Liver (tissue), 8 donors: ENCODE measurements at regions not wholly inside any gene's neighbourhood (a gene's known extent, or its start where the extent isn't known, plus 50 kb on each side); places are given as distances from the start of the nearest gene placed in this dataset.
"Not testable (repeated sequence)": the region's sequence is repeated elsewhere in the genome, so short reads cannot be mapped to it uniquely, and the experiment has no call there.

Experiments used
- DNase-seq: peaks from one replicate; pipeline ENCODE4 v3.0.0-alpha.2; 2017; ENCODE audit warnings: low spot score
- H3K27ac ChIP-seq, 2 donors: one replicate each; pipeline ENCODE4 v1.7.0; 2013; ENCODE audit warnings: inconsistent platforms in 2 of 2, low read length in 2 of 2, control low read depth in 1 of 2, low read depth in 1 of 2, mild to moderate bottlenecking in 1 of 2
- H3K27me3 ChIP-seq, 4 donors: one replicate each; pipeline versions ENCODE4 v1.6.1 to v1.7.0; 2013; ENCODE audit warnings: low read length in 3 of 4, inconsistent platforms in 1 of 4, mild to moderate bottlenecking in 1 of 4, moderate library complexity in 1 of 4; ENCODE audit not compliant: control insufficient read depth in 4 of 4, insufficient read depth in 4 of 4
- H3K36me3 ChIP-seq, 4 donors: one replicate each; pipeline versions ENCODE4 v1.6.1 to v1.7.0; 2013; ENCODE audit warnings: low read length in 3 of 4, mild to moderate bottlenecking in 3 of 4, low read depth in 1 of 4, moderate library complexity in 1 of 4; ENCODE audit not compliant: control insufficient read depth in 4 of 4, insufficient read depth in 3 of 4
- H3K4me1 ChIP-seq, 4 donors: one replicate each; pipeline versions ENCODE4 v1.6.1 to v1.7.0; 2013; ENCODE audit warnings: low read length in 3 of 4, mild to moderate bottlenecking in 3 of 4, moderate library complexity in 1 of 4; ENCODE audit not compliant: control insufficient read depth in 4 of 4, insufficient read depth in 4 of 4
- H3K4me3 ChIP-seq, 3 donors: one replicate each; pipeline versions ENCODE4 v1.6.1 to v1.7.0; 2013; ENCODE audit warnings: low read length in 3 of 3, control low read depth in 1 of 3, low read depth in 1 of 3, mild to moderate bottlenecking in 1 of 3
- H3K9ac ChIP-seq, 2 donors: one replicate each; pipeline ENCODE4 v1.7.0; 2013; ENCODE audit warnings: low read length in 2 of 2, mild to moderate bottlenecking in 2 of 2, moderate library complexity in 2 of 2, control low read depth in 1 of 2, low read depth in 1 of 2
- H3K9me3 ChIP-seq, 4 donors: one replicate each; pipeline versions ENCODE4 v1.6.1 to v1.7.0; 2013; ENCODE audit warnings: low read length in 3 of 4; ENCODE audit not compliant: control insufficient read depth in 4 of 4
- ATF3 ChIP-seq: IDR thresholded peaks from 2 replicates; pipeline ENCODE4 v1.6.1; 2016; ENCODE audit warnings: antibody characterized with exemption
- CTCF ChIP-seq: fragments of 150-350 bp; IDR thresholded peaks from 2 replicates; pipeline ENCODE4 v1.5.1; 2017; ENCODE audit warnings: improper control_type of control experiment, low read depth, low read length; ENCODE audit not compliant: missing input control
- EGR1 ChIP-seq, 2 donors: IDR thresholded peaks; 2 replicates each; pipeline ENCODE4 v1.6.1; 2016 to 2018; ENCODE audit warnings: antibody characterized with exemption in 2 of 2, low read depth in 2 of 2
- FOXA2 ChIP-seq: IDR thresholded peaks from 2 replicates; pipeline ENCODE4 v1.6.1; 2016; ENCODE audit warnings: antibody characterized with exemption
- GABPA ChIP-seq, 2 donors: IDR thresholded peaks in 1 of 2; conservative IDR thresholded peaks in 1 of 2; 2 replicates each; pipeline ENCODE4 v1.6.1; 2016; ENCODE audit warnings: antibody characterized with exemption in 2 of 2, mild to moderate bottlenecking in 1 of 2, moderate library complexity in 1 of 2
- HNF4G ChIP-seq: IDR thresholded peaks from 2 replicates; pipeline ENCODE4 v1.6.1; 2016; ENCODE audit warnings: antibody characterized with exemption
- JUND ChIP-seq, 2 donors: IDR thresholded peaks; 2 replicates each; pipeline ENCODE4 v1.6.1; 2016; ENCODE audit warnings: antibody characterized with exemption in 2 of 2
- NR2F2 ChIP-seq: IDR thresholded peaks from 2 replicates; pipeline ENCODE4 v1.6.1; 2016; ENCODE audit warnings: antibody characterized with exemption
- REST ChIP-seq: IDR thresholded peaks from 2 replicates; pipeline ENCODE4 v1.6.1; 2016; ENCODE audit warnings: antibody characterized with exemption, mild to moderate bottlenecking
- RXRA ChIP-seq, 2 donors: IDR thresholded peaks; 2 replicates each; pipeline ENCODE4 v1.6.1; 2017 to 2018; ENCODE audit warnings: antibody characterized with exemption in 2 of 2, mild to moderate bottlenecking in 1 of 2
- SP1 ChIP-seq: IDR thresholded peaks from 2 replicates; pipeline ENCODE4 v1.6.1; 2018; ENCODE audit warnings: antibody characterized with exemption, mild to moderate bottlenecking
- TAF1 ChIP-seq: conservative IDR thresholded peaks from 2 replicates; pipeline ENCODE4 v1.6.1; 2016; ENCODE audit warnings: antibody characterized with exemption, mild to moderate bottlenecking
- ZBTB33 ChIP-seq: IDR thresholded peaks from 2 replicates; pipeline ENCODE4 v1.6.1; 2016; ENCODE audit warnings: antibody characterized with exemption
- WGBS: extraction: QIAGEN DNeasy Blood & Tissue Kit; methylation state at CpG from one replicate; pipeline ENCODE4 v1.1.7; 2013; 5-methylcytosine and 5-hydroxymethylcytosine counted together
- donor health status: healthy.
- donor health status: healthy.
- donor health status: healthy.
- donor health status: healthy.
- donor health status: healthy.

GRCh38 chr16:80892395-80892794, 88.0 kb upstream of the CDYL2 start:
- H3K4me3 ChIP-seq, H3K9ac ChIP-seq, H3K9me3 ChIP-seq, H3K27me3 ChIP-seq, H3K27ac ChIP-seq, H3K36me3 ChIP-seq, DNase-seq, H3K4me1 ChIP-seq: not testable (repeated sequence)
- WGBS: 90% methylated on average over 10 of the region's 10 CpGs

- Histone ChIP-seq H3K27me3 (no peaks in the 10 kb centered on the region), H3K9ac (no peak overlapping the region), H3K4me1 (no peaks in the 10 kb centered on the region), H3K27ac (no peak overlapping the region), H3K9me3 (no peaks in the 10 kb centered on the region), H3K36me3 (no peaks in the 10 kb centered on the region), H3K4me3 (no peak overlapping the region)
- 85% methylated on average over 4 of the region's 4 CpGs for WGBS
- TF ChIP-seq NR2F2 (no peak), ZBTB33 (no peak), TAF1 (no peak), RXRA (IDR thresholded peaks at IDR 0.05) (no peak), SP1 (no peak), ATF3 (no peak), REST (no peak), GABPA (IDR thresholded peaks at IDR 0.05 in 1 of 2, conservative IDR thresholded peaks at IDR 0.05 in 1 of 2) (no peak), JUND (IDR thresholded peaks at IDR 0.05) (no peak), FOXA2 (no peak), CTCF (no peak), EGR1 (IDR thresholded peaks at IDR 0.05; ENCODE audit: low read depth in 2 of 2) (no peak), HNF4G (no peak)
- no peak for DNase-seq
Measured at GRCh38 chr16:80889779-80890359, 85.5 kb upstream of the CDYL2 start.
